WTC11 (cell line): ENCODE measurements at regions not wholly inside any gene's neighbourhood (a gene's known extent, or its start where the extent isn't known, plus 50 kb on each side); places are given as distances from the start of the nearest gene placed in this dataset.
A peak's percentile ranks its signal among the peaks of the same experiment; 100 is the strongest.

ENCODE experiments used
- ATAC-seq: fragments of 200-7000 bp; cut with Tn5 transposase; 2 replicates; pipeline ENCODE4 v1.10.0; 2021; ENCODE audit warnings: mild to moderate bottlenecking, moderate library complexity
- CTCF ChIA-PET: fragments of 300-600 bp; sonication (Branson Sonifier 250); formaldehyde crosslinking; loops from one replicate; lab custom pipeline; 2021; ENCODE audit warnings: antibody characterized with exemption; lab: Charles Lee
- POLR2A ChIA-PET: fragments of 350-600 bp; sonication (Branson Sonifier 250); formaldehyde crosslinking; loops from one replicate; lab custom pipeline; 2021; ENCODE audit warnings: antibody characterized with exemption; lab: Charles Lee
- DNase-seq: peaks from one replicate; pipeline ENCODE4 v3.0.0; 2021; ENCODE audit warnings: low spot score
- H3K27ac Mint-ChIP-seq: 2 replicates; pipeline ENCODE4 v1.8.0; 2021; ENCODE audit warnings: mixed read lengths
- H3K27me3 Mint-ChIP-seq: 2 replicates; pipeline ENCODE4 v1.8.0; 2021; ENCODE audit warnings: low read depth, mild to moderate bottlenecking, moderate library complexity, mixed read lengths
- H3K36me3 Mint-ChIP-seq: 2 replicates; pipeline ENCODE4 v1.8.0; 2021; ENCODE audit warnings: mixed read lengths
- H3K4me1 Mint-ChIP-seq: 2 replicates; pipeline ENCODE4 v1.8.0; 2022; ENCODE audit warnings: mixed read lengths
- H3K4me3 Mint-ChIP-seq: 2 replicates; pipeline ENCODE4 v1.8.0; 2021; ENCODE audit warnings: mild to moderate bottlenecking, moderate library complexity, mixed read lengths
- H3K9me3 Mint-ChIP-seq: 2 replicates; pipeline ENCODE4 v1.8.0; 2021; ENCODE audit warnings: mixed read lengths
- AR ChIP-seq: fragments of 250-450 bp; sonication (Bioruptor Pico); IDR thresholded peaks from 2 replicates; pipeline ENCODE4 v1.9.0; 2021; ENCODE audit warnings: mild to moderate bottlenecking
- ATF3 ChIP-seq: sonication (generic); formaldehyde crosslinking; conservative IDR thresholded peaks from 2 replicates; pipeline ENCODE4 v1.8.1; 2022; ENCODE audit warnings: mild to moderate bottlenecking, missing genetic modification reagents
- CBFB ChIP-seq: sonication (generic); formaldehyde crosslinking; IDR thresholded peaks from 2 replicates; pipeline ENCODE4 v1.8.1; 2022; ENCODE audit warnings: mild to moderate bottlenecking, low read depth, missing genetic modification reagents
- E2F4 ChIP-seq: sonication (generic); formaldehyde crosslinking; IDR thresholded peaks from 2 replicates; pipeline ENCODE4 v1.8.1; 2022; ENCODE audit warnings: low read depth, mild to moderate bottlenecking, moderate library complexity, missing genetic modification reagents, borderline replicate concordance
- ELF4 ChIP-seq: sonication (generic); formaldehyde crosslinking; IDR thresholded peaks from 2 replicates; pipeline ENCODE4 v1.8.1; 2022; ENCODE audit warnings: low read depth, mild to moderate bottlenecking, moderate library complexity, missing genetic modification reagents
- GTF2I ChIP-seq: fragments of 250-450 bp; sonication (Bioruptor Pico); conservative IDR thresholded peaks from 2 replicates; pipeline ENCODE4 v1.4.0; 2021; ENCODE audit warnings: mild to moderate bottlenecking
- HMGXB4 ChIP-seq: sonication (generic); formaldehyde crosslinking; IDR thresholded peaks from 2 replicates; pipeline ENCODE4 v1.8.1; 2023; ENCODE audit warnings: mild to moderate bottlenecking, moderate library complexity, missing genetic modification reagents
- KAT7 ChIP-seq: sonication (generic); formaldehyde crosslinking; IDR thresholded peaks from 2 replicates; pipeline ENCODE4 v1.8.1; 2023; ENCODE audit warnings: missing genetic modification reagents, mild to moderate bottlenecking, borderline replicate concordance
- MXD4 ChIP-seq: fragments of 250-450 bp; sonication (Bioruptor Pico); IDR thresholded peaks from 2 replicates; pipeline ENCODE4 v1.8.0; 2021; ENCODE audit warnings: mild to moderate bottlenecking, moderate library complexity, borderline replicate concordance
- MYBL2 ChIP-seq: sonication (generic); formaldehyde crosslinking; IDR thresholded peaks from 2 replicates; pipeline ENCODE4 v1.8.1; 2023; ENCODE audit warnings: mild to moderate bottlenecking, moderate library complexity, missing genetic modification reagents
- NFE2L1 ChIP-seq: sonication (generic); formaldehyde crosslinking; IDR thresholded peaks from 2 replicates; pipeline ENCODE4 v1.8.1; 2023; ENCODE audit warnings: missing genetic modification reagents
- NR1H2 ChIP-seq: sonication (generic); formaldehyde crosslinking; IDR thresholded peaks from 2 replicates; pipeline ENCODE4 v1.9.0; 2021; ENCODE audit warnings: mild to moderate bottlenecking, moderate library complexity, missing genetic modification reagents
- NR3C1 ChIP-seq: sonication (generic); formaldehyde crosslinking; conservative IDR thresholded peaks from 2 replicates; pipeline ENCODE4 v1.8.1; 2023; ENCODE audit warnings: low read depth, mild to moderate bottlenecking, missing genetic modification reagents
- OVOL2 ChIP-seq: fragments of 250-450 bp; sonication (Bioruptor Pico); IDR thresholded peaks from 2 replicates; pipeline ENCODE4 v1.9.0; 2021; ENCODE audit warnings: mild to moderate bottlenecking, borderline replicate concordance
- RORB ChIP-seq: fragments of 250-450 bp; sonication (Bioruptor Pico); IDR thresholded peaks from 2 replicates; pipeline ENCODE4 v1.9.0; 2021; ENCODE audit warnings: mild to moderate bottlenecking
- STAT6 ChIP-seq: sonication (generic); formaldehyde crosslinking; conservative IDR thresholded peaks from 2 replicates; pipeline ENCODE4 v1.8.1; 2023; ENCODE audit warnings: mild to moderate bottlenecking, low read depth, missing genetic modification reagents, moderate library complexity
- TEAD1 ChIP-seq: sonication (generic); formaldehyde crosslinking; IDR thresholded peaks from 2 replicates; pipeline ENCODE4 v1.8.0; 2022; ENCODE audit warnings: mild to moderate bottlenecking, missing genetic modification reagents
- TEAD4 ChIP-seq: sonication (generic); formaldehyde crosslinking; IDR thresholded peaks from 2 replicates; pipeline ENCODE4 v1.8.0; 2022; ENCODE audit warnings: mild to moderate bottlenecking, missing genetic modification reagents
- USF1 ChIP-seq: sonication (generic); formaldehyde crosslinking; IDR thresholded peaks from 2 replicates; pipeline ENCODE4 v1.8.0; 2022; ENCODE audit warnings: mild to moderate bottlenecking, missing genetic modification reagents
- ZMAT4 ChIP-seq: fragments of 250-450 bp; sonication (Bioruptor Pico); IDR thresholded peaks from 2 replicates; pipeline ENCODE4 v1.9.0; 2021; ENCODE audit warnings: mild to moderate bottlenecking
- TF ChIP-seq, protein P1 (sequence below): sonication (generic); formaldehyde crosslinking; IDR thresholded peaks from 2 replicates; pipeline ENCODE4 v1.8.1; 2022; ENCODE audit warnings: missing genetic modification reagents, borderline replicate concordance

- ATAC-seq: no peak
- no peaks in the 10 kb centered on the region for H3K36me3 Mint-ChIP-seq
- no peaks in the 10 kb centered on the region for H3K27me3 Mint-ChIP-seq
- TF ChIP-seq, protein P1, sequence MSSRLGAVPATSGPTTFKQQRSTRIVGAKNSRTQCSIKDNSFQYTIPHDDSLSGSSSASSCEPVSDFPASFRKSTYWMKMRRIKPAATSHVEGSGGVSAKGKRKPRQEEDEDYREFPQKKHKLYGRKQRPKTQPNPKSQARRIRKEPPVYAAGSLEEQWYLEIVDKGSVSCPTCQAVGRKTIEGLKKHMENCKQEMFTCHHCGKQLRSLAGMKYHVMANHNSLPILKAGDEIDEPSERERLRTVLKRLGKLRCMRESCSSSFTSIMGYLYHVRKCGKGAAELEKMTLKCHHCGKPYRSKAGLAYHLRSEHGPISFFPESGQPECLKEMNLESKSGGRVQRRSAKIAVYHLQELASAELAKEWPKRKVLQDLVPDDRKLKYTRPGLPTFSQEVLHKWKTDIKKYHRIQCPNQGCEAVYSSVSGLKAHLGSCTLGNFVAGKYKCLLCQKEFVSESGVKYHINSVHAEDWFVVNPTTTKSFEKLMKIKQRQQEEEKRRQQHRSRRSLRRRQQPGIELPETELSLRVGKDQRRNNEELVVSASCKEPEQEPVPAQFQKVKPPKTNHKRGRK (CRISPR knock-in tag): no peak
- TF ChIP-seq USF1 (CRISPR knock-in tag) (no peak), MYBL2 (no peak), ZMAT4 (CRISPR knock-in tag) (no peak), E2F4 (CRISPR knock-in tag) (no peak), CBFB (CRISPR knock-in tag) (no peak), KAT7 (CRISPR knock-in tag) (no peak), TEAD4 (CRISPR knock-in tag) (no peak), ATF3 (no peak)
- H3K4me1 Mint-ChIP-seq: peaks cover 8% of the 10 kb centered on the region
- no peaks in the 10 kb centered on the region for H3K9me3 Mint-ChIP-seq
- H3K27ac Mint-ChIP-seq: peak overlapping the region; percentile 5; the same call in 1 of the 2 replicates
- CTCF ChIA-PET: no interaction called here
- POLR2A ChIA-PET: no interaction called here
- DNase-seq: no peak
- no peak overlapping the region for H3K4me3 Mint-ChIP-seq
Observed at GRCh38 chr12:83634726-83635267, 948.1 kb downstream of the TMTC2 start.

DNA sequence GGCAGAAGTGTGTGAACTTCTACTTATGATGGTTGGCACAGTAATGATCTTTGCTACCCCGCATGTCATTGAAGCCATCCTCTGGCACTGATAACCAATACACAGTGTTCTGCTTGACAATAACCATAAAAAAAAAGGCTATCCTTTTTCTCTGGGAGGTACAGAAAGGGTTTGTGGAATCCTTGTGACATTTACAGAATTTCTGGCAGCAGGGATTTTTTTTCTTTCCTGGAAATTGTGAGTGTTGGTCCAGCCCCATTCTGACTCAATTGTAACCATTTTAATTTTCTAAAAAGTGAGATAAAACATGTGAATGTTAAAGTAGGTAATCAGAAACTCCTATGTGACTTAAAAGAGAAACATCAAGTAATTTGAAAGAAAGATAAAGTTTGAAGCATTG lies 943.8 kb downstream of the TMTC2 start:
- H3K27ac Mint-ChIP-seq: no peak overlapping the region
- TF ChIP-seq GTF2I (CRISPR knock-in tag): no peak
- TF ChIP-seq TEAD1 (CRISPR knock-in tag): no peak
- TF ChIP-seq NFE2L1 (CRISPR knock-in tag): no peak
- TF ChIP-seq MXD4 (CRISPR knock-in tag): no peak
- no peak for TF ChIP-seq MYBL2
- TF ChIP-seq, all 79 proteins: peak for 0
- Mint-ChIP-seq H3K36me3 (no peaks in the 10 kb centered on the region), H3K4me1 (peaks cover 17% of the 10 kb centered on the region), H3K27me3 (no peaks in the 10 kb centered on the region), H3K9me3 (no peaks in the 10 kb centered on the region), H3K4me3 (no peak overlapping the region)
- ATAC-seq (no peak), DNase-seq (no peak)
- CTCF ChIA-PET: no interaction called here
- POLR2A ChIA-PET: no interaction called here

- POLR2A ChIA-PET: no interaction called here
- Mint-ChIP-seq H3K27me3 (no peaks in the 10 kb centered on the region), H3K4me3 (no peak overlapping the region), H3K27ac (no peak overlapping the region), H3K4me1 (peaks cover 17% of the 10 kb centered on the region), H3K9me3 (no peaks in the 10 kb centered on the region), H3K36me3 (no peaks in the 10 kb centered on the region)
- ATAC-seq (no peak), DNase-seq (no peak)
- CTCF ChIA-PET: no interaction called here
- TF ChIP-seq MXD4 (CRISPR knock-in tag) (no peak), STAT6 (CRISPR knock-in tag) (no peak), HMGXB4 (CRISPR knock-in tag) (no peak), CBFB (CRISPR knock-in tag) (no peak), AR (no peak), ELF4 (CRISPR knock-in tag) (no peak), RORB (no peak), NR1H2 (CRISPR knock-in tag) (no peak), OVOL2 (CRISPR knock-in tag) (no peak), NR3C1 (CRISPR knock-in tag) (no peak)
Observed at GRCh38 chr12:83629931-83630330, 943.2 kb downstream of the TMTC2 start.
